ENCODE measurements at regions not wholly inside any gene's neighbourhood (a gene's known extent, or its start where the extent isn't known, plus 50 kb on each side); places are given as distances from the start of the nearest gene placed in this dataset.
"Not testable (repeated sequence)": the region's sequence is repeated elsewhere in the genome, so short reads cannot be mapped to it uniquely, and the experiment has no call there.

- in situ Hi-C loops (cut with HindIII; ENCODE audit: low pct_unique_long_range_greater_than_20kb, low sequenced_read_pairs): no loop called here
- Histone ChIP-seq H3K4me1 (ENCODE audit: control insufficient read depth, insufficient read depth, low read length) (no peaks in the 10 kb centered on the region), H3K36me3 (ENCODE audit: control insufficient read depth, insufficient read depth, low read length) (no peaks in the 10 kb centered on the region), H3K9me3 (ENCODE audit: control insufficient read depth, insufficient read depth, low read depth, low read length) (no peaks in the 10 kb centered on the region), H3K27me3 (ENCODE audit: control insufficient read depth, insufficient read depth, low read length) (no peaks in the 10 kb centered on the region), H3K27ac (ENCODE audit: low read length) (no peak overlapping the region), H3K4me3 (ENCODE audit: low read depth in 2 of 2, low read length in 2 of 2) (no peak overlapping the region)
- no TSS peak for BruUV-seq (replicated peaks)
- CTCF ChIA-PET: no interaction called here
- intact Hi-C loops (cut with micrococcal nuclease; ENCODE audit: unreplicated experiment): no loop called here
- POLR2A ChIA-PET: no interaction called here
- ATAC-seq (no peak), DNase-seq (ENCODE audit: low read depth, low spot score) (no peak)
- no peak for TF ChIP-seq CTCF (IDR thresholded peaks at IDR 0.05)
- no peak for TF ChIP-seq POLR2AphosphoS5 (IDR thresholded peaks at IDR 0.05; ENCODE audit: low read depth, low read length)
- TF ChIP-seq TCF7L2 (IDR thresholded peaks at IDR 0.05; ENCODE audit: low read depth, low read length): no peak
- no peak for TF ChIP-seq REST (IDR thresholded peaks at IDR 0.05; ENCODE audit: insufficient read depth in 1 of 2, low read depth in 2 of 2, low read length in 1 of 2)
- no peak for TF ChIP-seq SIN3A (IDR thresholded peaks at IDR 0.05; ENCODE audit: borderline replicate concordance, insufficient read depth, low read depth, low read length)
Measured at GRCh38 chr4:158395889-158396288, 125.8 kb upstream of the RXFP1 start.

- Histone ChIP-seq H3K4me3 (ENCODE audit: low read depth in 2 of 2, low read length in 2 of 2) (no peak overlapping the region), H3K27ac (ENCODE audit: low read length) (no peak overlapping the region), H3K4me1 (ENCODE audit: control insufficient read depth, insufficient read depth, low read length) (no peaks in the 10 kb centered on the region), H3K27me3 (ENCODE audit: control insufficient read depth, insufficient read depth, low read length) (no peaks in the 10 kb centered on the region), H3K36me3 (ENCODE audit: control insufficient read depth, insufficient read depth, low read length) (no peaks in the 10 kb centered on the region), H3K9me3 (ENCODE audit: control insufficient read depth, insufficient read depth, low read depth, low read length) (no peaks in the 10 kb centered on the region)
- intact Hi-C loops (cut with micrococcal nuclease; ENCODE audit: unreplicated experiment) (no loop called here), in situ Hi-C loops (cut with HindIII; ENCODE audit: low pct_unique_long_range_greater_than_20kb, low sequenced_read_pairs) (no loop called here)
- POLR2A ChIA-PET: no interaction called here
- CTCF ChIA-PET: no interaction called here
- TF ChIP-seq TCF7L2 (IDR thresholded peaks at IDR 0.05; ENCODE audit: low read depth, low read length): no peak
- TF ChIP-seq POLR2AphosphoS5 (IDR thresholded peaks at IDR 0.05; ENCODE audit: low read depth, low read length): no peak
- no peak for TF ChIP-seq SIN3A (IDR thresholded peaks at IDR 0.05; ENCODE audit: borderline replicate concordance, insufficient read depth, low read depth, low read length)
- TF ChIP-seq CTCF (IDR thresholded peaks at IDR 0.05): no peak
- TF ChIP-seq REST (IDR thresholded peaks at IDR 0.05; ENCODE audit: insufficient read depth in 1 of 2, low read depth in 2 of 2, low read length in 1 of 2): no peak
- ATAC-seq (no peak), DNase-seq (ENCODE audit: low read depth, low spot score) (no peak)
- BruUV-seq (replicated peaks): no TSS peak
Measured at GRCh38 chr4:158397781-158398180, 123.9 kb upstream of the RXFP1 start.

GRCh38 chr4:158407961-158408360 lies 113.7 kb upstream of the RXFP1 start:
- H3K27me3 ChIP-seq (ENCODE audit: control insufficient read depth, insufficient read depth, low read length); H3K27ac ChIP-seq (ENCODE audit: low read length); ATAC-seq; H3K4me1 ChIP-seq (ENCODE audit: control insufficient read depth, insufficient read depth, low read length); H3K4me3 ChIP-seq (ENCODE audit: low read depth in 2 of 2, low read length in 2 of 2); in situ Hi-C loops (cut with HindIII; ENCODE audit: low pct_unique_long_range_greater_than_20kb, low sequenced_read_pairs); DNase-seq (ENCODE audit: low read depth, low spot score); POLR2A ChIA-PET; BruUV-seq (replicated peaks); intact Hi-C loops (cut with micrococcal nuclease; ENCODE audit: unreplicated experiment); CTCF ChIA-PET; H3K36me3 ChIP-seq (ENCODE audit: control insufficient read depth, insufficient read depth, low read length); H3K9me3 ChIP-seq (ENCODE audit: control insufficient read depth, insufficient read depth, low read depth, low read length): not testable (repeated sequence)

All from Panc1 (cell line).